Endothelial cell of umbilical vein (primary cell): ENCODE measurements at regions not wholly inside any gene's neighbourhood (a gene's known extent, or its start where the extent isn't known, plus 50 kb on each side); places are given as distances from the start of the nearest gene placed in this dataset.

Source experiments
- BruUV-seq: library from RNA; stranded (reverse); fragments of 400-500 nt; replicated peaks from 2 replicates; lab custom pipeline; 2021; lab: Mats Ljungman, UMichigan
- CTCF ChIA-PET: fragments of 300-600, 350-600 bp; sonication (Branson Sonifier 250); formaldehyde crosslinking; loops from one replicate; lab custom pipeline; 2021; ENCODE audit warnings: antibody characterized with exemption, inconsistent platforms; lab: Charles Lee
- POLR2A ChIA-PET: fragments of 300-600, 350-600 bp; sonication (Branson Sonifier 250); formaldehyde crosslinking; loops from one replicate; lab custom pipeline; 2021; ENCODE audit warnings: antibody characterized with exemption, inconsistent platforms; lab: Charles Lee
- DNase-seq: peaks from one replicate; pipeline ENCODE4 v3.0.0-alpha.2; 2011; ENCODE audit warnings: low read depth, low spot score
- FAIRE-seq: peaks from 2 replicates; lab custom pipeline; 2011; peaks lifted over from hg19 to GRCh38; lab: Jason Lieb, UNC
- H2AFZ ChIP-seq: 2 replicates; pipeline ENCODE4 v1.6.0; 2012; ENCODE audit warnings: low read depth, low read length, control low read depth, inconsistent platforms
- H3K27ac ChIP-seq: 2 replicates; pipeline ENCODE4 v1.5.1; 2011; ENCODE audit warnings: low read depth, mild to moderate bottlenecking, control low read depth, low read length, moderate library complexity; ENCODE audit not compliant: insufficient read depth
- H3K27me3 ChIP-seq, 2 experiments: 2 replicates each; pipeline versions ENCODE4 v1.6.0 to v1.6.1; 2011; ENCODE audit warnings: low read length in 2 of 2, mixed read lengths in 1 of 2; ENCODE audit not compliant: control insufficient read depth in 2 of 2, insufficient read depth in 2 of 2
- H3K36me3 ChIP-seq, 2 experiments: 2 replicates in 1 of 2; 3 replicates in 1 of 2; pipeline ENCODE4 v1.5.1; 2011; ENCODE audit warnings: low read length in 2 of 2, mild to moderate bottlenecking in 1 of 2, moderate library complexity in 1 of 2; ENCODE audit not compliant: control insufficient read depth in 2 of 2, insufficient read depth in 2 of 2; ENCODE audit errors: extremely low read depth in 1 of 2
- H3K4me1 ChIP-seq: 3 replicates; pipeline ENCODE4 v1.5.1; 2011; ENCODE audit warnings: mild to moderate bottlenecking, low read length; ENCODE audit not compliant: control insufficient read depth, insufficient read depth; ENCODE audit errors: extremely low read depth
- H3K4me2 ChIP-seq: 2 replicates; pipeline ENCODE4 v1.6.1; 2011; ENCODE audit warnings: low read length, control low read depth, mixed read lengths; ENCODE audit not compliant: insufficient read depth
- H3K4me3 ChIP-seq, 3 experiments: fragments of 200-600 bp in 1 of 3; sonication (generic), shearing (Covaris generic) in 1 of 3; replicated peaks in 1 of 3; 2 replicates each; pipeline ENCODE4 v1.5.1; 2011 to 2016; ENCODE audit warnings: control low read depth in 3 of 3, low read length in 3 of 3, mild to moderate bottlenecking in 2 of 3, inconsistent platforms in 1 of 3, low read depth in 1 of 3, moderate library complexity in 1 of 3; ENCODE audit not compliant: insufficient read depth in 1 of 3
- H3K79me2 ChIP-seq: 2 replicates; pipeline ENCODE4 v1.6.0; 2012; ENCODE audit warnings: low read length, inconsistent platforms; ENCODE audit not compliant: control insufficient read depth, insufficient read depth
- H3K9ac ChIP-seq: replicated peaks from 2 replicates; pipeline ENCODE3; 2011; ENCODE audit warnings: low read length, control low read depth; ENCODE audit not compliant: insufficient read depth; ENCODE audit errors: extremely low read depth
- H3K9me1 ChIP-seq: replicated peaks from 3 replicates; pipeline ENCODE4 v1.6.0; 2011; ENCODE audit warnings: mild to moderate bottlenecking, low read length; ENCODE audit not compliant: control insufficient read depth, insufficient read depth; ENCODE audit errors: extremely low read depth
- H3K9me3 ChIP-seq: replicated peaks from 2 replicates; pipeline ENCODE4 v1.5.1; 2012; ENCODE audit warnings: low read length, inconsistent platforms; ENCODE audit not compliant: control insufficient read depth, insufficient read depth
- H4K20me1 ChIP-seq: replicated peaks from 2 replicates; pipeline ENCODE3; 2011; ENCODE audit warnings: mild to moderate bottlenecking, low read length; ENCODE audit not compliant: control insufficient read depth, insufficient read depth; ENCODE audit errors: extremely low read depth
- EZH2 ChIP-seq: IDR thresholded peaks from 2 replicates; pipeline ENCODE4 v1.6.1; 2012; ENCODE audit warnings: borderline replicate concordance, low read depth, mild to moderate bottlenecking, moderate library complexity, low read length, inconsistent platforms; ENCODE audit not compliant: severe bottlenecking
- FOS ChIP-seq: IDR thresholded peaks from 2 replicates; pipeline ENCODE4 v1.6.1; 2011; ENCODE audit warnings: mild to moderate bottlenecking, low read length, moderate library complexity, borderline replicate concordance; ENCODE audit not compliant: insufficient read depth
- GATA2 ChIP-seq: IDR thresholded peaks from 2 replicates; pipeline ENCODE4 v1.7.0; 2011; ENCODE audit warnings: low read depth, mild to moderate bottlenecking, moderate library complexity, mixed read lengths, low read length; ENCODE audit not compliant: insufficient read length, insufficient read depth
- JUN ChIP-seq: IDR thresholded peaks from 2 replicates; pipeline ENCODE4 v1.6.1; 2011; ENCODE audit warnings: borderline replicate concordance, low read depth; ENCODE audit not compliant: insufficient read length, insufficient read depth
- MYC ChIP-seq: IDR thresholded peaks from one replicate; pipeline ENCODE4 v1.6.1; 2011; ENCODE audit warnings: mild to moderate bottlenecking, low read depth, low read length
- POLR2A ChIP-seq: IDR thresholded peaks from 2 replicates; pipeline ENCODE4 v1.6.1; 2012; ENCODE audit warnings: low read depth, mild to moderate bottlenecking, control low read depth, low read length
- POLR2AphosphoS5 ChIP-seq: IDR thresholded peaks from 2 replicates; pipeline ENCODE4 v1.6.1; 2012; ENCODE audit warnings: low read depth, mild to moderate bottlenecking, control low read depth, low read length, moderate library complexity; ENCODE audit not compliant: insufficient read depth
- dilution Hi-C: fragments of 300-500 bp; cut with MboI; formaldehyde crosslinking; loops from one replicate; pipeline ENCODE4 v1.15.0; 2019; ENCODE audit warnings: low sequenced_read_pairs; ENCODE audit not compliant: extremely low pct_ligation_motif_present
- intact Hi-C: fragments of 100-400 bp; cut with micrococcal nuclease; formaldehyde crosslinking; loops from one replicate; pipeline ENCODE4 v1.10.0; 2022
- TF ChIP-seq, protein P1 (sequence below): IDR thresholded peaks from 2 replicates; pipeline ENCODE4 v1.6.1; 2011; ENCODE audit not compliant: insufficient read depth, insufficient read length
- TF ChIP-seq, protein P2 (sequence below), 2 donors: IDR thresholded peaks; 1 replicate in 1 of 2; 2 replicates in 1 of 2; pipeline ENCODE4 v1.5.1; 2011; ENCODE audit warnings: low read length in 2 of 2, mild to moderate bottlenecking in 2 of 2, moderate library complexity in 2 of 2, control low read depth in 1 of 2, inconsistent platforms in 1 of 2, low read depth in 1 of 2; ENCODE audit not compliant: insufficient read depth in 1 of 2; ENCODE audit errors: extremely low read depth in 1 of 2

DNA sequence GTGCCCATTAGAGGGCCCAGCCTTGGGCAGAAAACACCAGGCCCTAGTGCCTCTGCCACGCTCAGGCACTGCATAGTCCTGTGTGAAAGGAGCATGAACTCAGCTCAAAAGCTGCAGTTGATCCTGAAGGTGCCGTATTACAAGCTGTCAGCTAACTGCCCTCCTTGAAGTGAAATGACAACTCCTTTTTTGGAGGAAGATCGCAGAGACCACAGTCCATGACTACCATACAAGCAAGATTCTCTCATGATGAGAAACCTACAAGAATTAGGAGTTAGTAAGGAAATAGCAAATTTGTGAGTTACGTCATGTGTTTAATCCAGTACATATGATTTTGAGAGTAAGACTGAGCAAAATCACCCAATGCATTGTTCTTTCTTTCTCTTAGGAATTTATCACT lies 513.9 kb upstream of the NR2F2 start:
- Histone ChIP-seq H2AFZ (no peak overlapping the region), H3K4me3 (no peak overlapping the region), H3K4me1 (peaks cover 9% of the 10 kb centered on the region), H3K9me3 (no peaks in the 10 kb centered on the region), H3K9ac (no peak overlapping the region), H3K4me2 (no peak overlapping the region), H3K27me3 (no peaks in the 10 kb centered on the region), H3K79me2 (no peaks in the 10 kb centered on the region), H4K20me1 (no peaks in the 10 kb centered on the region), H3K9me1 (no peaks in the 10 kb centered on the region), H3K27ac (no peak overlapping the region), H3K36me3 (no peaks in the 10 kb centered on the region)
- TF ChIP-seq POLR2A = no peak
- no peak for TF ChIP-seq JUN
- TF ChIP-seq GATA2 = no peak
- TF ChIP-seq POLR2AphosphoS5 = no peak
- no peak for TF ChIP-seq FOS
- no peak for TF ChIP-seq MYC
- TF ChIP-seq, protein P1, sequence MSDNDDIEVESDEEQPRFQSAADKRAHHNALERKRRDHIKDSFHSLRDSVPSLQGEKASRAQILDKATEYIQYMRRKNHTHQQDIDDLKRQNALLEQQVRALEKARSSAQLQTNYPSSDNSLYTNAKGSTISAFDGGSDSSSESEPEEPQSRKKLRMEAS = no peak
- no peak for TF ChIP-seq EZH2
- TF ChIP-seq, protein P2, sequence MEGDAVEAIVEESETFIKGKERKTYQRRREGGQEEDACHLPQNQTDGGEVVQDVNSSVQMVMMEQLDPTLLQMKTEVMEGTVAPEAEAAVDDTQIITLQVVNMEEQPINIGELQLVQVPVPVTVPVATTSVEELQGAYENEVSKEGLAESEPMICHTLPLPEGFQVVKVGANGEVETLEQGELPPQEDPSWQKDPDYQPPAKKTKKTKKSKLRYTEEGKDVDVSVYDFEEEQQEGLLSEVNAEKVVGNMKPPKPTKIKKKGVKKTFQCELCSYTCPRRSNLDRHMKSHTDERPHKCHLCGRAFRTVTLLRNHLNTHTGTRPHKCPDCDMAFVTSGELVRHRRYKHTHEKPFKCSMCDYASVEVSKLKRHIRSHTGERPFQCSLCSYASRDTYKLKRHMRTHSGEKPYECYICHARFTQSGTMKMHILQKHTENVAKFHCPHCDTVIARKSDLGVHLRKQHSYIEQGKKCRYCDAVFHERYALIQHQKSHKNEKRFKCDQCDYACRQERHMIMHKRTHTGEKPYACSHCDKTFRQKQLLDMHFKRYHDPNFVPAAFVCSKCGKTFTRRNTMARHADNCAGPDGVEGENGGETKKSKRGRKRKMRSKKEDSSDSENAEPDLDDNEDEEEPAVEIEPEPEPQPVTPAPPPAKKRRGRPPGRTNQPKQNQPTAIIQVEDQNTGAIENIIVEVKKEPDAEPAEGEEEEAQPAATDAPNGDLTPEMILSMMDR (IDR thresholded peaks at IDR 0.05; ENCODE audit: extremely low read depth in 1 of 2, insufficient read depth in 1 of 2, low read depth in 1 of 2, low read length in 2 of 2) = no peak
- ChIA-PET CTCF (no interaction called here), POLR2A (no interaction called here)
- FAIRE-seq (no peak), DNase-seq (no peak)
- dilution Hi-C loops = no loop called here
- intact Hi-C loops = no loop called here
- no TSS peak for BruUV-seq
